Panc1 (cell line): ENCODE measurements at regions not wholly inside any gene's neighbourhood (a gene's known extent, or its start where the extent isn't known, plus 50 kb on each side); places are given as distances from the start of the nearest gene placed in this dataset.
"Not testable (repeated sequence)": the region's sequence is repeated elsewhere in the genome, so short reads cannot be mapped to it uniquely, and the experiment has no call there.

Experiments used
- ATAC-seq: fragments of 200-7000 bp; cut with Tn5 transposase; 2 replicates; pipeline ENCODE4 v1.9.1; 2020; ENCODE audit warnings: mild to moderate bottlenecking, moderate library complexity
- BruUV-seq: library from RNA; stranded (reverse); fragments of 400-500 nt; replicated peaks from 2 replicates; lab custom pipeline; 2021; lab: Mats Ljungman, UMichigan
- CTCF ChIA-PET: fragments of 300-600 bp; sonication (Branson Sonifier 250); formaldehyde crosslinking; loops from one replicate; lab custom pipeline; 2022; ENCODE audit warnings: antibody characterized with exemption; lab: Charles Lee
- POLR2A ChIA-PET: fragments of 300-600 bp; sonication (Branson Sonifier 250); formaldehyde crosslinking; loops from one replicate; lab custom pipeline; 2022; ENCODE audit warnings: antibody characterized with exemption; lab: Charles Lee
- DNase-seq: peaks from one replicate; pipeline ENCODE4 v3.0.0-alpha.2; 2010; ENCODE audit warnings: low read depth, low spot score
- H3K27ac ChIP-seq: 2 replicates; pipeline ENCODE4 v1.5.1; 2011; ENCODE audit warnings: mild to moderate bottlenecking, low read length, inconsistent platforms
- H3K27me3 ChIP-seq: fragments of 200-500 bp; sonication (Bioruptor generic); 2 replicates; pipeline ENCODE4 v1.6.0; 2014; ENCODE audit warnings: low read length, inconsistent platforms; ENCODE audit not compliant: control insufficient read depth, insufficient read depth
- H3K36me3 ChIP-seq: fragments of 200-500 bp; sonication (Bioruptor generic); 2 replicates; pipeline ENCODE4 v1.5.1; 2014; ENCODE audit warnings: inconsistent platforms, mild to moderate bottlenecking, low read length, moderate library complexity; ENCODE audit not compliant: control insufficient read depth, insufficient read depth
- H3K4me1 ChIP-seq: 2 replicates; pipeline ENCODE4 v1.5.1; 2011; ENCODE audit warnings: inconsistent platforms, mild to moderate bottlenecking, low read length, moderate library complexity; ENCODE audit not compliant: control insufficient read depth, insufficient read depth
- H3K4me3 ChIP-seq, 2 experiments: 2 replicates each; pipeline ENCODE4 v1.5.1; 2011 to 2012; ENCODE audit warnings: low read depth in 2 of 2, low read length in 2 of 2, mild to moderate bottlenecking in 2 of 2, inconsistent platforms in 1 of 2, moderate library complexity in 1 of 2
- H3K9me3 ChIP-seq: fragments of 200-500 bp; sonication (Bioruptor generic); 2 replicates; pipeline ENCODE4 v1.5.1; 2014; ENCODE audit warnings: low read depth, mild to moderate bottlenecking, inconsistent platforms, low read length, moderate library complexity; ENCODE audit not compliant: control insufficient read depth, insufficient read depth
- CTCF ChIP-seq: fragments of 450-650 bp; IDR thresholded peaks from 2 replicates; pipeline ENCODE4 v1.5.1; 2017; ENCODE audit warnings: mild to moderate bottlenecking
- POLR2AphosphoS5 ChIP-seq: IDR thresholded peaks from 2 replicates; pipeline ENCODE4 v1.6.1; 2012; ENCODE audit warnings: mild to moderate bottlenecking, low read depth, low read length, moderate library complexity
- SIN3A ChIP-seq: IDR thresholded peaks from 2 replicates; pipeline ENCODE4 v1.6.1; 2012; ENCODE audit warnings: low read depth, mild to moderate bottlenecking, low read length, moderate library complexity, borderline replicate concordance; ENCODE audit not compliant: insufficient read depth
- TCF7L2 ChIP-seq: IDR thresholded peaks from 2 replicates; pipeline ENCODE4 v1.6.1; 2011; ENCODE audit warnings: mild to moderate bottlenecking, low read depth, low read length, inconsistent platforms
- in situ Hi-C: cut with HindIII; loops from 2 replicates; pipeline ENCODE4 v1.10.0; 2016; ENCODE audit warnings: low sequenced_read_pairs, low pct_unique_long_range_greater_than_20kb
- intact Hi-C: fragments of 100-400 bp; cut with micrococcal nuclease; formaldehyde crosslinking; loops from one replicate; pipeline ENCODE4 v1.10.0; 2022; ENCODE audit not compliant: unreplicated experiment
- TF ChIP-seq, protein P1 (sequence below), 2 experiments: IDR thresholded peaks; 2 replicates each; pipeline ENCODE4 v1.6.1; 2011 to 2012; ENCODE audit warnings: low read depth in 2 of 2, control low read depth in 1 of 2, low read length in 1 of 2, mild to moderate bottlenecking in 1 of 2, moderate library complexity in 1 of 2; ENCODE audit not compliant: insufficient read depth in 1 of 2

GRCh38 chr19:28631961-28632360, 581.0 kb downstream of the UQCRFS1 start:
- DNase-seq (no peak), ATAC-seq (no peak)
- BruUV-seq: no TSS peak
- Histone ChIP-seq H3K36me3 (no peaks in the 10 kb centered on the region), H3K9me3 (peaks cover 7% of the 10 kb centered on the region; the same call in 1 of the 2 replicates), H3K4me1 (no peaks in the 10 kb centered on the region), H3K27me3 (no peaks in the 10 kb centered on the region), H3K27ac (no peak overlapping the region), H3K4me3 (no peak overlapping the region)
- CTCF ChIA-PET: no interaction called here
- intact Hi-C loops (loop anchor here (2.0 kb wide), 1 partner anchor 165 kb away; no protein-coding TSS in a partner anchor), in situ Hi-C loops (no loop called here)
- TF ChIP-seq, protein P1, sequence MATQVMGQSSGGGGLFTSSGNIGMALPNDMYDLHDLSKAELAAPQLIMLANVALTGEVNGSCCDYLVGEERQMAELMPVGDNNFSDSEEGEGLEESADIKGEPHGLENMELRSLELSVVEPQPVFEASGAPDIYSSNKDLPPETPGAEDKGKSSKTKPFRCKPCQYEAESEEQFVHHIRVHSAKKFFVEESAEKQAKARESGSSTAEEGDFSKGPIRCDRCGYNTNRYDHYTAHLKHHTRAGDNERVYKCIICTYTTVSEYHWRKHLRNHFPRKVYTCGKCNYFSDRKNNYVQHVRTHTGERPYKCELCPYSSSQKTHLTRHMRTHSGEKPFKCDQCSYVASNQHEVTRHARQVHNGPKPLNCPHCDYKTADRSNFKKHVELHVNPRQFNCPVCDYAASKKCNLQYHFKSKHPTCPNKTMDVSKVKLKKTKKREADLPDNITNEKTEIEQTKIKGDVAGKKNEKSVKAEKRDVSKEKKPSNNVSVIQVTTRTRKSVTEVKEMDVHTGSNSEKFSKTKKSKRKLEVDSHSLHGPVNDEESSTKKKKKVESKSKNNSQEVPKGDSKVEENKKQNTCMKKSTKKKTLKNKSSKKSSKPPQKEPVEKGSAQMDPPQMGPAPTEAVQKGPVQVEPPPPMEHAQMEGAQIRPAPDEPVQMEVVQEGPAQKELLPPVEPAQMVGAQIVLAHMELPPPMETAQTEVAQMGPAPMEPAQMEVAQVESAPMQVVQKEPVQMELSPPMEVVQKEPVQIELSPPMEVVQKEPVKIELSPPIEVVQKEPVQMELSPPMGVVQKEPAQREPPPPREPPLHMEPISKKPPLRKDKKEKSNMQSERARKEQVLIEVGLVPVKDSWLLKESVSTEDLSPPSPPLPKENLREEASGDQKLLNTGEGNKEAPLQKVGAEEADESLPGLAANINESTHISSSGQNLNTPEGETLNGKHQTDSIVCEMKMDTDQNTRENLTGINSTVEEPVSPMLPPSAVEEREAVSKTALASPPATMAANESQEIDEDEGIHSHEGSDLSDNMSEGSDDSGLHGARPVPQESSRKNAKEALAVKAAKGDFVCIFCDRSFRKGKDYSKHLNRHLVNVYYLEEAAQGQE (IDR thresholded peaks at IDR 0.05; ENCODE audit: insufficient read depth in 1 of 2, low read depth in 2 of 2, low read length in 1 of 2): no peak
- TF ChIP-seq SIN3A (no peak), TCF7L2 (no peak), POLR2AphosphoS5 (no peak), CTCF (no peak)
- POLR2A ChIA-PET: no interaction called here

- in situ Hi-C loops: no loop called here
- BruUV-seq: no TSS peak
- H3K9me3 ChIP-seq: peaks cover 3% of the 10 kb centered on the region; the same call in 1 of the 2 replicates
- ATAC-seq (no peak), DNase-seq (no peak)
- no peak overlapping the region for H3K4me3 ChIP-seq
- H3K27ac ChIP-seq: no peak overlapping the region
- CTCF ChIA-PET: no interaction called here
- H3K4me1 ChIP-seq: no peaks in the 10 kb centered on the region
- intact Hi-C loops: no loop called here
- TF ChIP-seq, protein P1 (IDR thresholded peaks at IDR 0.05; ENCODE audit: insufficient read depth in 1 of 2, low read depth in 2 of 2, low read length in 1 of 2): no peak
- H3K27me3 ChIP-seq: no peaks in the 10 kb centered on the region
- POLR2A ChIA-PET: no interaction called here
- no peaks in the 10 kb centered on the region for H3K36me3 ChIP-seq
Measured at GRCh38 chr19:28627669-28628068, 585.3 kb downstream of the UQCRFS1 start.

- H3K4me3 ChIP-seq, DNase-seq, H3K4me1 ChIP-seq, intact Hi-C loops, H3K27me3 ChIP-seq, CTCF ChIA-PET, BruUV-seq, H3K9me3 ChIP-seq, H3K27ac ChIP-seq, ATAC-seq, H3K36me3 ChIP-seq, in situ Hi-C loops, POLR2A ChIA-PET: not testable (repeated sequence)
Measured at GRCh38 chr19:28626407-28626806, 586.5 kb downstream of the UQCRFS1 start.
